Esophagus mucosa (tissue), 1 donor: ENCODE measurements at regions not wholly inside any gene's neighbourhood (a gene's known extent, or its start where the extent isn't known, plus 50 kb on each side); places are given as distances from the start of the nearest gene placed in this dataset.
"Not testable (repeated sequence)": the region's sequence is repeated elsewhere in the genome, so short reads cannot be mapped to it uniquely, and the experiment has no call there.

Source experiments
- ATAC-seq: fragments of 200-7000 bp; cut with Tn5 transposase; one replicate; pipeline ENCODE4 v1.9.1; 2020
- donor health status: DM: yes; HTN: yes; CAD: no.

GRCh38 chr2:236348279-236348678, 84.1 kb upstream of the ASB18 start:
- no peak for ATAC-seq

GRCh38 chr2:236348976-236349375, 84.8 kb upstream of the ASB18 start:
- no peak for ATAC-seq

GRCh38 chr2:236350426-236350825, 86.2 kb upstream of the ASB18 start:
- no peak for ATAC-seq

- no peak for ATAC-seq
These were observed 87.8 kb upstream of the ASB18 start for GRCh38 chr2:236351966-236352525.

GRCh38 chr2:236352761-236353593, 88.8 kb upstream of the ASB18 start:
- peak; percentile 46 for ATAC-seq

GRCh38 chr2:236353594-236353942, 89.4 kb upstream of the ASB18 start:
- ATAC-seq, result no peak

- no peak for ATAC-seq
These were observed 90.1 kb upstream of the ASB18 start for GRCh38 chr2:236354056-236354940.

GRCh38 chr2:236354973-236355595, 90.9 kb upstream of the ASB18 start:
- no peak for ATAC-seq

- no peak for ATAC-seq
These were observed 91.7 kb upstream of the ASB18 start for GRCh38 chr2:236355911-236356310.

GRCh38 chr2:236356321-236356720, 92.1 kb upstream of the ASB18 start:
- not testable (repeated sequence) for ATAC-seq

GRCh38 chr2:236358482-236358881, 94.3 kb upstream of the ASB18 start:
- not testable (repeated sequence) for ATAC-seq

GRCh38 chr2:236359426-236360045, 95.3 kb upstream of the ASB18 start:
- ATAC-seq, result no peak

- no peak for ATAC-seq
These were observed 96.3 kb upstream of the ASB18 start for GRCh38 chr2:236360496-236360895.

GRCh38 chr2:236363711-236364277, 99.6 kb upstream of the ASB18 start:
- no peak for ATAC-seq

- no peak for ATAC-seq
These were observed 101.2 kb upstream of the ASB18 start for GRCh38 chr2:236365258-236366048.

- ATAC-seq, result no peak
These were observed 101.8 kb upstream of the ASB18 start for GRCh38 chr2:236366049-236366387.

GRCh38 chr2:236366397-236366796, 102.2 kb upstream of the ASB18 start:
- ATAC-seq, result no peak

GRCh38 chr2:236367506-236368289, 103.5 kb upstream of the ASB18 start:
- no peak for ATAC-seq

GRCh38 chr2:236369661-236370062, 105.5 kb upstream of the ASB18 start:
- no peak for ATAC-seq

GRCh38 chr2:236370847-236371409, 106.7 kb upstream of the ASB18 start:
- no peak for ATAC-seq
